Fibroblast of skin of left biceps (primary cell): ENCODE measurements at regions not wholly inside any gene's neighbourhood (a gene's known extent, or its start where the extent isn't known, plus 50 kb on each side); places are given as distances from the start of the nearest gene placed in this dataset.

Source experiments
- DNase-seq, 2 experiments: peaks; one replicate each; pipeline ENCODE4 v3.0.0-alpha.2; 2013; ENCODE audit warnings: low read depth in 2 of 2

DNA sequence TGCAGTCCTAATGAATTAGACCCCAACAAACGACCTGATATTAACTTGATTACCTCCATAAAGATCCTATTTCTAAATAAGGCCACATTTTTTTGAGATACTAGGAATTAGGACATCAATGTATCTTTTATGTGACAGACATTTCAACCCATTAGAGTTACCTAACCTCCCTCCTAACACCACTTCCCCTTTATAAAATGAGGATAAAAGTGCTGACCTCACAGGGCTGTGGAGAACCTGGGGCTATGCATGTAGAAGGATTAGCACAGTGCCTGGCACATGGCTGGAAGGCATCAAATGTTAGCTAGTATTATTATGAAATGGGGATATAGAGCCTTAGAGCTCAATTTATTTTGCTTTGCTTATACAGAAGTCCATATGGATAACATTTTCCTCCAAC lies 53.5 kb upstream of the LRRN1 start:
- DNase-seq: no peak

DNA sequence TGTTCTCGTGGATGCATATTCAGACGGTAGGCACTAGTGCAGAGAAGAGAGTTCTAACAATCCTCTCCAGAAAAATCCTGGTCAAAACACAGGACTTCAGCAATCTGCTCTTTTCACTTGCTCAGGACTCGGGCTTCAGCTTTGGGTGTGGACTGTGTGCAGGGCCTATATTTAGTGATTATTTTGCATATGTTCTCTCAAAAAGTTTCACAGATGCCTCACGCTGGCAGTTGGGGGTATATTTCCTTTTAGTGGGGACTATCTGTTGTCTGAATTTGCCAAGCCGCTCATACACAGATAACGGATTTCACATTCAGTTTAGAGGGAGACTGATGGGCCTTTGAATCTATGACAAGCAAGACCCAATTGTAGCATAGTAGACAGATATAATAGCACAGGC lies 54.4 kb upstream of the LRRN1 start:
- DNase-seq: no peak

DNA sequence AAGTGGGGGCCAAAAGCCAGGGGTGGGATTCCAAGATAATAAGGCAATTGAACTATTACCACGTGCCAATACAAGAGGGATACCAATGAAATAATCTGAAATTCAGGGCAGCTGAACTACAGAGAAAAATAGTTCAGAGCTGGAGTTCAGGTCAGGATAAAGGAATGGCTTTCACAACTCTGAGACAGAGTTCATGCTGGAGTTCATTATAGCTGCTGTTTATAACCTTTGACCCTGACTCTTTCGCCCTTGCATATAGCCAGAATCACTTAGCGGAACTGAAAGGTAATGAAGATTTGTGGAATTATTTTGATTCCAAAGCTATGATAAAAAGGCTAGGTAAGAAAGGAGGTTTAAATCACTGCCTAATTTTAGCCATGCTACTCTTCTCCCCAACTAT lies 55.5 kb upstream of the LRRN1 start:
- DNase-seq: no peak

DNA sequence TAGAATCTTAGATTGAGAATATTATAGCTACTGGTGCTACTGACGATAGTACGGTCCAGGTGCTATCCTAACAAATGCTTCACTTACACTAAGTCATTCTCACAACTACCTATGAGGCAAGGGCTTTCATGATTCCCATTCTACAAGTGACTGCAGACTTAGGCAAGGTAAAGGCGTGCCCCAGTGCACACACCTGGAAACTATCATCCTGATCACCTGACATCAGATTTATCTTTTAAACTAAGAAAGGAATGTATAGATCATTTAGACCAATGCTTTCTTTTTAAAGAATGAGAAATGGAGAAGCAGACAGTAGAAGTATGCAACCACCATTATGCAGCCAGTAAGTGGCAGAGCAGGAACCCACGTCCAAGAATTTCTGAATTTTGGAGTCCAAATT lies 59.2 kb upstream of the LRRN1 start:
- DNase-seq: no peak

DNA sequence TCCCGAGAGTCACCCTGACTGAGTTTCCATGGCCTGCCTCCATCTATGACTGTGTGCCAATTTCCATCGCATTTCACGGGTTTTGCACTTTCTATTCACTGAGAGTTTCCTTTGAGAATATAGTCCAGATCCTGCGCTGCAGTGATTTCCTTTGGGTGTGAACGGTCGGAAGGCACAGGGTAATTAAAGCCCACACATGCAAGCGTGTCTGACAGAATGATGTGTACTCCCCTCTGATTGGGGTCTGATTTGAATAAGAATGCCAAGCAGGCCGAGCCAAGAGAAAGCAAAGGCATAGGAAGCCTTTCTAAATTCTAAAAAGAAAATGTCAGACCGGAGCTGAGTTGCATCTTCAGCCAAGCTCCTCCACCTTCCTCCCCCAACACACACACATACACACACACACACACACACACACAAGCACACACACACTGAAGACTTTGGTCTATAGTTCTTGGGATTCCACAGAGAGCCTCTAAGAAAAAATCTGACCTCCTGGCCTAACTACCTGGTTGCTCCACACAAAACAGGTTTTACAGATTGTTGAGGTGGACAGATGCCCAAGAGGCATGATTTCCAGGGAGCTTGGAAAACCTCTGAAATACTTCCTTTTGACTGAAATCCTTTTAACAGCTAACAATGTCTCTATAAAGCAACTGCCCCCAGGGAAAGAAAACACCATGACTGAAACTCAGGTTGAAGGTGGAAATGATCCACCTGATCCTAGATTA lies 59.7 kb upstream of the LRRN1 start:
- DNase-seq: no peak

DNA sequence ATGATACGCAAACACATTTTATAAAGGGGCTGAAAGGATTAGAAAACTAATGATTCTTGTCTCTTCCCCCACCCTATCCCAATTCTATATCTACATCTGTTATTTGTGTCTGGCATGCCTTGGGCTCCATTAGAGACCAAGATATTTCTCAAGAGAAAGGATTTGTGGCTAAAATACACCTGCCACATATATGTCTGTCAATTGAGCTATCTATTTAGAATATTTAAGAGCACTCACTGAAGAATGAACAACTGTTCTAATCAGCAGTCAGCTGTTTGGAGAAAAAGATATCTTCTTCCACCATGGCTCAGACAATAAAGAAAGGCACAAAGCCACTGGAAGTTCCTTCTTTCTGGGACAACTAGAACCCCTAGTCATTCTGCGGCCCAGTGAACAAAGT lies 61.7 kb upstream of the LRRN1 start:
- DNase-seq: no peak

DNA sequence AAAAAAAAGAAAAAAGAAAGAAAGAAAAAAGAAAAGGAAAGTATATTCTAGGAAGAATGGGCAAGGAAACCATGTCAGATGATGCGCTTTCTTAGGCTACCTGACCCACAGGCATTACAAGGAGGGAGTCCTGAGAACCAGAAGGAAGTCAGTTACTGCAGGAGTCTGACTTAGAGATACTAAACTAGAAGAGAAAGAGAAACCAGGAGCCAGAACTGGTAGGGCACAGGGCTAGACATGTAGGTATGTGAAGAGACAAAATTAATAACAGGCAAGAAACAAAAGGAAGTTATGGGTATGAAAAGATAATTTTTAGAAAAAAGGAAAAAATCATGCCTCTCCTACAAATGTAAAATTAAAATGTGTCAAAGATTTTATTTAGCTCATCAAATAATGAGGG lies 63.3 kb upstream of the LRRN1 start:
- no peak for DNase-seq

DNA sequence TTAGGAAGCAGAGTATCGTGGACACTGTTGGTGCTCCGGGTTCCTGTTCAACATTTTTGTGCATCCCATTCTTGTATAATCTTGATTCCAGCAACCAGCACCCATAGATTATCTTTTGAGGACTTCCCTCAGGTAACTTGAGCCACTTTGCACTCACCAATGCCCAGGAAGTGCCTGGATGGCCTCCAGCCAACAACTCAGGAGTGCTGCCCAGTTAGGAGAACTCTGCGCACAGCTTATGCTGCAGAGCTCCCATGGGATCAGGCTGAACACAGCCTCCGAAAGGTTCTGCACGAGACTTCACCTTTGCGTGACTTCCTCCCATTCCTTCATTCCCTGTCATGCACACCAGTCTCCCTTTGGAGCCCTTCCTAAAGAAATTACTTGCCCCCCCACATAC lies 64.3 kb upstream of the LRRN1 start:
- DNase-seq: no peak

DNA sequence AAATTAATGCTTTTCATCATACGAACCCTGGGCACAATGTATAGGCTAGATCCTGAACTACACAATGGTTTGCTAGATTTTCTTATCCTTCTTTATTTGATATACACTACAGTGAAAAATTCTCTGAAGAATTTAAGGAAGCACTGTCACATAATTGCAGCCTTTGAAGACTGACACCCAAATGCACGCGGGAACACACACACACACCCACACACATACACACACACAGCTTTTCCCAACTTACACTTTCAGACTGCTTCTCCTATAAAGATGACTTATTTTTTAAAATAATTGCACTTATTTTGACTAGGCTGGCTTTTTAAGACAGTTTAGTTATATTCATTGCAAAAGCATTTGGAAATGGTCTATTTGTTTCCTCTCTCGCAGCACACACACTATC lies 70.0 kb upstream of the LRRN1 start:
- no peak for DNase-seq

DNA sequence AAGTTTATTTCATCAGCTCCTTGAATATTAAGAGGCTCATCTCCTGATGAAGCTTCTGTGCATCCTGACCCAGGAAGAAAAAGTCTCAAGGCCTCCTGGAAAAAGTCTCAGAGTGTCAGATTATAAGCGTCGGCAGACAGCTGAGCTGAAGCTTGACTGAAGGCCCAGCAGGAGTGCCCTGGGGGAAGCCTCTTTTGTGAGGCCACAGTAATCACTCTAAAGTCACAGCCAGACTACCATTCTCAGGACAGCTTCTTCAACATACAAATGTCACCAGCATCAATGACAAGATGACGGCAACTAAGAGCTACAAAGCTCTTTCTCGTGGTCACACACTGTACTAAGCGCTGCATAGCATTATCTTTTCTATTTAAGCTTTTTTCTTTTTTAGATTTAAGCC lies 72.7 kb upstream of the LRRN1 start:
- DNase-seq: no peak

DNA sequence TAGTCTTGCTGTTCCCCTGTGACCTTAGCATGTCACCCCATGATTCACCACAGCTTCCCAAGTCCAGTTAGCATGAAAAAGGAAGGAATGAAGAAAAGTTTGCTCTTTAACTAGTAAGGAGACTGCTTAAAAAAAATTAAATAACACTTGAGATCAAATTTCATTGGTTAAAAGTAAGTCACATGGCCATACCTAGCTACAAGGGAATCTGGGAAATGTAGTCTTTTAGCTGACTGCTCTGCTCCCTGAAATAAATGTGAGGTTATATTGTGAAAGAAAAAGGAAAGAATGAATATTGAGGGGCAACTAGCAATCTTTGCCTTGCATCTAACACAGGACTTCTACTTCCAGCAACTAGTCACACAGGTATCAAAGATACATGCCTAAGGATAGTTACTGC lies 84.7 kb upstream of the LRRN1 start:
- no peak for DNase-seq

DNA sequence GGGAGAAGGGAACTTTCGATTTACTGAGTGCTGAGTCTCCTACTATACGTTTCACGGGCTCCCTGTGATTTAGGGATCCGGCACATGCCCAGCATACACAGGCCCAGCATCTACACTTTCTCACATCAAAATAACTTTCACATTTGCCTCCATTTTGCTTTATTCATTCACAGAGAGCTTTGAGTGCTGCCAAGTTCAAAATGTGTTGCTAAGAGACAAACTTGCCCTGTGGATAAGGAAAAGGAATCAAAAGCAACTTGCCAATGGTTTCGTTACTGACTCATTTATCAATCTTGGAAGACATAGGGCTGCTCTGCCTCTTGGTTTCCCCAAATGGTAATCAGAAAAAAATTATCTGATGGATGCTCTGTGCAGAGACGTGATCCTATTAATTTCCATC lies 86.3 kb upstream of the LRRN1 start:
- no peak for DNase-seq

DNA sequence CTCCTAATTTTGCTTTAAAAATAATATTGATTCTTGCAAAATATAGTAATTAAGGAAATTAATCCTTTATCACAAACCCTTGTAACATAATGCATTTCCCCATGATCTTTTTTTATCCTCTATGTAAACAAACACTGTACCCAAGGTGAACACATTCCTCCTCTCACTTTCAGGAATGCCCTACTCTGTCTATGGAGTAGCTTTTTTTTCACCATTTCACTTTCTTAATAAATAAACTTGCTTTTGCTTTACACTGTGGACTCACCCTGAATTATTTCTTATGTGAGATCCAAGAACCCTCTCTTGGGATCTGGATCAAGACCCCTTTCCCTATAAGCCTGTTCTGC lies 90.5 kb upstream of the LRRN1 start:
- no peak for DNase-seq

DNA sequence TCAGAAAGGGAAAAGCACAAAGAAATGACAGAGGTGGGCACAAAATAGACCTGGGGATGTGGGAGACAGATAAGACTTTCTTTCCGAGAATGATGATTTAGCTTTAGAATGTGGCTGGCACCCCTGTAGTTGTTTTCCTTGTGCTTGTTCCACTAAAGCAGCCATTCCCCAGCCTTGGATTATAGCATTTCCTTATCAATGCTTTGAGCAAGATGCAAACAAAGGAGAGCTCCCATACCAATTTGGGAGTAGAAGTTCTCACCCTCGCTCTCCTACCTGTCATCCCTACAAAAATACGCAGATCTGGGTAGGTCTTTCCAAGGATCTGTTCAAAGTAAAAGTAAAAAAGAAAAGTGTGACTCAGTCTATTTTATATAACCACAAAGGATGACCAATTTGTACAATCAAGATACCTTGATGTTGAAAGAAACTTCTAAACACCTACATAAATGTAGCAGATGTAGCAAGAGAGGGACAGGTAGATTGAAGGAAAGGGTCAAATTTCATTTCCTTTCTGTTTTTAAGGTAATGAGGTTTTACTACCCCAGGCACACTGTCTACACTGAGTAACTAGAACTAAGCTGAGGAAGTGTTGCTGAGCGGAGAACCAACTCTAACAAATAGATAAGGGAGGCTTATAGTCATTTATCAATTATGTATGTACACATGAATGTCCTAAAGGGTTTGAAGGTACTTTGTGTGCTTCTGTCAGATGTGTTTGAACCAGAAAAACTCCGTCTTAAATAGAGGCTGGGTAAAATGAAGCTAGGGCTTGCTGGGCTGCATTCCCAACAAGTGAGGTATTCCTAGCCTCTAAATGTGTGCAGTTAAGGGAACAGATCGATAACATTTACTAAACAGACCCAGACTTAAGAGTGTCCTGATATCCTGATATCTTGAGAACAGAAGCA lies 91.1 kb upstream of the LRRN1 start:
- no peak for DNase-seq

DNA sequence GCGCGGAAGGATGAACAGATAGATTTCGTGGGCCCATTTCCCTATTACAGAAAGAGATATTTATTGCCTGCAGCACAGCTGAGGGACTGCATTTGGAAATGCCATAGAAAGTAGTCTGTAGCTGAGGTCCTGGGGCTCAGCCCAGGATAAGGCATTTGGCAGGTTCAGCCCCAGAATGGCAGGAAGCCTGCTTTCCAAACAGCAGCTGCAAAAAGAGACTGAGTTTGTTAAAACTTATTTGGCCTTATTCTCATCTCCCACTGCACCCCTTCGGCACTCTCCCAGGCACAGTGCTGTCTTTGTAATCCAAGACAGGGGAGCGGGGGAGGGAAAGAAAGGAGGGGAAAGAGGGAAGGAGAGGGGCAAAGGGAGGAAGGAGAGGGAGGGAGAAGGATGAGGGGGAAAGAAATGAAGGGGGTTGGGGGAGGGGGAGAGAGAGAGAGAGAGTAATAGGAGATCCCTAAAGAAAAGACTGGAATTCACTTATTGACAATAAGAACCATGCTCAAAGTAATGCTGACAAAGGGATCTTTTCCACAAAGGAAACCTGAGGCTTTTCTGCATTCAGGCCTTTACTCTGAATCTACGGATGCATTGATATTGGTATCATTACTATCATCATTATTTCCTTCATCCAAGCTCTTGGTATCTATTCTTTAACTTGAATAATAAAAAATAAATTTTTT lies 94.0 kb upstream of the LRRN1 start:
- no peak for DNase-seq

DNA sequence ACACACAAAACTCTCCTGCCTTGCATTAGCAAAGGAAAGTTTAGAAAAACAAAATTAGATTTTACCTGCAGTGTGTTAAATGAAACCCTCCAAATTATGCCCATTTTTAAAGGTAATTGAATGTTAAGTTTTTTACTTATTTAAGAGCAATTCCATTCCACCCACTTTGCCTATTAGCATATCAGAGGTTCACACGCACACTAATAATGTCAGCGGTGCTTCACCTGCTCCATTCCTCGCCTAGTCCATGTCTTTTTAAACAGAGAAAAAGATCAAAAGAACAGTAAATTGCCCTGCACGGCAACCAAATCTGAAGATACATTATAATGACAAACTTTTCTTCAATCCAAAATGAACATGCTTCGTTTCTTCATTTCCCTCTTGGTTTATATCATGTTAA lies 97.3 kb upstream of the LRRN1 start:
- no peak for DNase-seq

DNA sequence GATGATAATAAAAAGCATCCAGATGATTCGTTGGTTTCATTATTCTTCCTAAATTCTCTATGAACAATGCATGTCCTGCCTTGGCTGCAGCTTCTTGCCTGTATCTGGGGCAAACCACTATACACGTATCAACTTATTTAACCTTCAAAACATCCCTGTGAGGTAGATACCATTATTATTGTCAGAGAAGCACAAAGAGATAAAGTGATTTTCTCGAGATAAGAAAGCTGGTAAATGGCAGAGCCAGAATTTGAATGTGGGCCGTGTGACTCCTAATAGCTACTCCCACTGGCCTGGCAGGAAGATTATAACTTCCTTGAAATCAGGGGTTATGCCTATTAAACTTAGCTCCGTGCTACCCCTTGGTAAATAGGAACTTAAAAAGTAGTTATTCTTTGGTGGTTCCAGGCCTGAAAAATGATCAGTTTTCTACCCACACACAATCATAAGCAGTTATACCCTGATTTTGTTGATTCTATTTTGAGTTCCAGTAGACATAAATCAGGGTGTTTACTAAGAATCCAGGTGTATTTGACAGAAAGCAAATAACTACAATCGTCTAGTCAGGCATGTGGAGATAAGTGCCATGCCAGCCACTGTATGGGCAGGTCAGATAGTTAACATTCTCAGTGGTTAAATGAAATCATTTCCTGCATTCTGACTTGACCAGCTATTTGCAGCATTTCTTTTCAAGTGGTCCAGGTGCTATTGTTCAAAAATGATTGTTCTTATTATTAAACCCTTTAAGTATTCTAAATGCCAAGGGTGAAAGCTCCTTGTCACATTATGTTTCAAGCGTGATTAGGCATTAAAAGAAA lies 99.2 kb upstream of the LRRN1 start:
- DNase-seq: no peak

DNA sequence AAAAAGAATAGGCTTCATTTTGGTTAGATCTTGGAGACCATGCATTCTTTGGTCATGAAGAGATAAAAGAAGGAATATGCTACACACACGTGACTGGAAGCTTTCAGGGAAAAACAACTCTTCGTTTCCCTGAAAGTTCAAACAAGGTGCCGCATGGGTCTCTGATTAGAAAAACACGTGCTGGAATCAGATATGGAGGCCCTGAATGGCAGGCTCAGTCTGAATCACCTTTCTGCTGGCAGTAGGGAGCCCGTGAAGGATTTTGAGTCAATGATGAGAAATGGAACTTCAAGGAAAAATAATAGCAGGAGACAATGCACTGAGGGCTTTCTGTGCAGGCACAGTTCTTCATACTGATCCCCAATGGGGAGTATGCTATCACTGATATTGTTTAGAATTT lies 99.8 kb upstream of the LRRN1 start:
- DNase-seq: no peak

DNA sequence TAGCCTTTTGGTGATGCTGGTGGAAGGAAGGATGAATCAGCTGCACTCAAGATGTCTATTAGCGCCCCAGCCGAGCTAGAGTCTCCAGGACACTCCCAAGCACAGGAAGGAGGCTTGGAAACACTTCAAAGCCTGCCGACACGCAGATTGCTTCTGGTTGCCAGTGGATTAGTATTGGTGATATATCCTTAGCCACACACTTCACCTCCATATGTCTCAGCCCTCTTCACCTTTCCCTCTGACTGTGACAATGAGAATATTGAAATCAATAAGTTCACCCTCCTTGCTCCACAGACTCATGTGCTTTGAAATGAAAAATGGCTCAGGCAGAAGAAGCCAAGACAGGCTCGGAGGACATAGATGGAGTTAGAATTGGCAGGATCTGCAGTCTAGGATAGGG lies 102.9 kb upstream of the LRRN1 start:
- no peak for DNase-seq

DNA sequence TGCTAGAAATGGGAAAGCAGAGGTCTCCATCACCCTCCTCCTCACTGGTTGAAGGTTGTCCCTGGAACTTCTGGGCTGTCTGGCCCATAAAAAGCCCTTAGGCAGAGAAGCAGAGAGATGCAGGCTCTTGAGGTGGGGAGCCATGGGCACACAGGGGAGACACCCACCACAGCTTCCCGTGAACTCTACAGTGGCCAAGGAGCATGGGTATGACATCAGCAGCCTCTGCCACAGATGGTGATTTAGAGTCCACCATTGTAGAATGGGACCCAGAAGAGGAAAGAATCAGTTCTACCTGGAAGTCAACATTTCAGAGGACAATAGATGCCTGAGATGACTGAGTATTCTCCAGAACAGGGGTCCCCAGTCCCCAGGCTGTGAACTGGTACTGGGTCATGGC lies 105.6 kb upstream of the LRRN1 start:
- no peak for DNase-seq

DNA sequence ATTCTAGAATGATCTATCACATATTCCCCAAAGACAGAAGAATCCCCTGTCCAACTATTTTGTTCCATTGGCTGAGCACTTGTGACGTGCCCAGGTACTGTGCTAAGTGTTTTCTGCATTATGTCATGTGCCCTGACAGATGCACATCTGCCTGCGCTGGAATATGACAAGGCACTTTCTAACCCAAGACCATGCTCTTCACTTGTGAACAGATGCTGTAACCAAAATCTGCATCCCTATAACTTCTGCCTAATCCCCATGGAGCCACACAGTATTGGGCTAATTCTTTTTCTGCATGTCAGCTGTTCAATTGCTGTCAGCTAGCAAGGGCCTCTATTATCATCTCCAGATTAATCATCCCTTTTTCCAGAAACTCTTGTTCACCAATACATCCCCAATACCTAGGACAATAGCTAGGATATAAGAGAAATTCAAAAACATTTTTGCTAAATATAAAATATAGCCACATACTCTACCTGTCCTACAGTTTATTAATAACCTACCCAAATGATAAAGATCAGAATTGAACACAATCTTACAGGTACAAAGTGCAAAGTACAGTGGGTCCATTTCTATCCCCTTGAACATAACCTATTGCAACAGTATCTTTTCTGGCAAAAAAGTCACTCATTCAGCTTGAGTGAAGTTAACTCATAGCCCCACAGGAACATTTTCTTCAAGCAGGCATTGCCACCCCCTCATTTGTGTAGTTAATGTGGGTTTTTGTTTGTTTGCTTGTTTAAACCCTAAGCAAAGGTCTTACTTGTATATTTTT lies 109.4 kb upstream of the LRRN1 start:
- no peak for DNase-seq
